HCT116 (cell line): ENCODE measurements at regions not wholly inside any gene's neighbourhood (a gene's known extent, or its start where the extent isn't known, plus 50 kb on each side); places are given as distances from the start of the nearest gene placed in this dataset.

Experiments
- ATAC-seq: fragments of 200-7000 bp; cut with Tn5 transposase; 2 replicates; pipeline ENCODE4 v1.9.1; 2020; ENCODE audit warnings: mild to moderate bottlenecking, moderate library complexity
- BruUV-seq: library from RNA; stranded (reverse); fragments of 400-500 nt; replicated peaks from 2 replicates; lab custom pipeline; 2021; lab: Mats Ljungman, UMichigan
- CTCF ChIA-PET: fragments of 300-600 bp; sonication (Branson Sonifier 250); formaldehyde crosslinking; loops from one replicate; lab custom pipeline; 2021; ENCODE audit warnings: antibody characterized with exemption; lab: Charles Lee
- POLR2A ChIA-PET: fragments of 300-600, 350-600 bp; sonication (Branson Sonifier 250); formaldehyde crosslinking; loops from one replicate; lab custom pipeline; 2021; ENCODE audit warnings: antibody characterized with exemption; lab: Charles Lee
- RAD21 ChIA-PET, 2 experiments: fragments of 300-600 bp; sonication (Branson Sonifier 250); formaldehyde crosslinking; loops; one replicate each; lab custom pipeline; 2023; ENCODE audit warnings: low total read pairs in 2 of 2; ENCODE audit not compliant: uncharacterized antibody in 2 of 2, unreplicated experiment in 2 of 2, low non-redundant PET in 1 of 2; lab: Charles Lee
- DNase-seq: peaks from one replicate; pipeline ENCODE4 v3.0.0-alpha.2; 2010; ENCODE audit warnings: low read depth, low spot score
- H2AFZ ChIP-seq: fragments of 200-600 bp; shearing (Covaris generic), sonication (generic); 2 replicates; pipeline ENCODE4 v1.6.1; 2017; ENCODE audit warnings: low read depth, mixed run types, mixed read lengths, antibody characterized with exemption, low read length; ENCODE audit not compliant: poor library complexity, severe bottlenecking
- H3K27ac ChIP-seq: 2 replicates; pipeline ENCODE4 v1.5.1; 2012; ENCODE audit warnings: low read depth, low read length
- H3K27me3 ChIP-seq: fragments of 200-600 bp; sonication (generic); 2 replicates; pipeline ENCODE4 v1.6.1; 2016; ENCODE audit warnings: mixed run types, low read length, mixed read lengths; ENCODE audit not compliant: insufficient read depth
- H3K36me3 ChIP-seq, 2 experiments: fragments of 200-500 bp in 1 of 2; fragments of 200-600 bp in 1 of 2; sonication (Bioruptor generic) in 1 of 2; sonication (generic) in 1 of 2; 2 replicates each; pipeline versions ENCODE4 v1.5.1 to v1.6.1; 2014 to 2016; ENCODE audit warnings: low read length in 2 of 2, inconsistent platforms in 1 of 2, mixed read lengths in 1 of 2, mixed run types in 1 of 2; ENCODE audit not compliant: insufficient read depth in 2 of 2, control insufficient read depth in 1 of 2
- H3K4me1 ChIP-seq, 2 experiments: fragments of 200-600 bp in 1 of 2; sonication (generic) in 1 of 2; 2 replicates each; pipeline versions ENCODE4 v1.5.1 to v1.6.1; 2012 to 2017; ENCODE audit warnings: low read length in 2 of 2, inconsistent platforms in 1 of 2, mild to moderate bottlenecking in 1 of 2, mixed read lengths in 1 of 2, mixed run types in 1 of 2, moderate library complexity in 1 of 2; ENCODE audit not compliant: insufficient read depth in 2 of 2, control insufficient read depth in 1 of 2
- H3K4me2 ChIP-seq: fragments of 200-600 bp; sonication (generic); 2 replicates; pipeline ENCODE4 v1.6.1; 2017; ENCODE audit warnings: mixed run types, low read length, mixed read lengths
- H3K4me3 ChIP-seq, 2 experiments: fragments of 200-600 bp in 1 of 2; sonication (generic) in 1 of 2; replicated peaks in 1 of 2; 2 replicates each; pipeline ENCODE4 v1.5.1; 2011 to 2016; ENCODE audit warnings: low read length in 2 of 2, control low read depth in 1 of 2, low read depth in 1 of 2, mild to moderate bottlenecking in 1 of 2, mixed read lengths in 1 of 2, mixed run types in 1 of 2
- H3K79me2 ChIP-seq: fragments of 200-600 bp; sonication (generic); 2 replicates; pipeline ENCODE4 v1.6.1; 2017; ENCODE audit warnings: mild to moderate bottlenecking, mixed run types, low read length, moderate library complexity, mixed read lengths; ENCODE audit not compliant: insufficient read depth
- H3K9ac ChIP-seq: fragments of 200-600 bp; sonication (generic); 2 replicates; pipeline ENCODE4 v1.6.1; 2016; ENCODE audit warnings: low read length, mixed read lengths
- H3K9me2 ChIP-seq: fragments of 200-600 bp; sonication (generic), shearing (Covaris generic); 2 replicates; pipeline ENCODE4 v1.6.1; 2017; ENCODE audit warnings: mixed run types, mild to moderate bottlenecking, moderate library complexity; ENCODE audit not compliant: insufficient read depth
- H3K9me3 ChIP-seq, 2 experiments: fragments of 200-500 bp in 1 of 2; fragments of 200-600 bp in 1 of 2; sonication (Bioruptor generic) in 1 of 2; sonication (generic) in 1 of 2; 2 replicates each; pipeline ENCODE4 v1.6.1; 2014 to 2017; ENCODE audit warnings: low read length in 2 of 2, mixed read lengths in 2 of 2, inconsistent platforms in 1 of 2, low read depth in 1 of 2, mild to moderate bottlenecking in 1 of 2, mixed run types in 1 of 2, moderate library complexity in 1 of 2; ENCODE audit not compliant: control insufficient read depth in 1 of 2, insufficient read depth in 1 of 2
- H4K20me1 ChIP-seq: fragments of 200-600 bp; sonication (generic), shearing (Covaris generic); 2 replicates; pipeline ENCODE4 v1.6.1; 2017; ENCODE audit warnings: mixed run types, mild to moderate bottlenecking, moderate library complexity; ENCODE audit not compliant: insufficient read depth
- JUND ChIP-seq: IDR thresholded peaks from 2 replicates; pipeline ENCODE4 v1.6.1; 2012
- POLR2AphosphoS5 ChIP-seq: IDR thresholded peaks from 2 replicates; pipeline ENCODE4 v1.6.1; 2011; ENCODE audit warnings: mild to moderate bottlenecking, low read depth, low read length, moderate library complexity
- SIN3A ChIP-seq: IDR thresholded peaks from 2 replicates; pipeline ENCODE4 v1.6.1; 2012; ENCODE audit warnings: low read depth
- intact Hi-C: fragments of 100-400 bp; cut with micrococcal nuclease; formaldehyde crosslinking; loops from 2 replicates; pipeline ENCODE4 v1.10.0; 2022
- TF ChIP-seq, protein P1 (sequence below), 3 experiments: fragments of 200-600 bp in 1 of 3; sonication (generic) in 1 of 3; IDR thresholded peaks in 2 of 3; conservative IDR thresholded peaks in 1 of 3; 2 replicates each; pipeline ENCODE4 v1.5.1; 2012 to 2017; ENCODE audit warnings: low read depth in 2 of 3, low read length in 2 of 3, antibody characterized with exemption in 1 of 3, borderline replicate concordance in 1 of 3, control low read depth in 1 of 3, mild to moderate bottlenecking in 1 of 3, mixed read lengths in 1 of 3, mixed run types in 1 of 3, moderate library complexity in 1 of 3; ENCODE audit not compliant: insufficient read depth in 1 of 3
- TF ChIP-seq, protein P2 (sequence below): IDR thresholded peaks from 2 replicates; pipeline ENCODE4 v1.6.1; 2011; ENCODE audit warnings: mild to moderate bottlenecking, low read length, moderate library complexity; ENCODE audit not compliant: insufficient replicate concordance; ENCODE audit errors: extremely low read depth

DNA sequence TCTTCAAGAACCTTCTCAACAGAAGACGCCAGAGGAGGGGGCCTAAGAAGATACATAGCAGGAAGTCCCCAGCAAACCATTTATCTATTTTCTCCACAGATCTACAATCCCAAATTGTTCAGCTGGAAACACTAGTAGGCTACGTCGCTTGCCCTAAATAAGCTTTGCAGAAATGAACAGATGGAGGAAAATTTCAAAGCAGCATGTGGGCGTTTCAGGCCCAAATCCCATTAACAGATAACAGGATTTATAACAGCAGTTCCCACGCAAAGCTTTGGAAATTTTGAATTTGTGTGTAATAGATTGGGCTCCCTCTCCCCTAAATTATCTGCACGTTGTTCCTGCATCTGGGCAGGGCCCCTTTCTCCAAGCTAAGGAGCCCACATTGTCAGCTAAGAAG is 60.6 kb upstream of the FRMD4A start:
- H3K9ac ChIP-seq, result no peak overlapping the region
- TF ChIP-seq JUND (no peak), SIN3A (no peak), POLR2AphosphoS5 (no peak)
- TF ChIP-seq, protein P1, sequence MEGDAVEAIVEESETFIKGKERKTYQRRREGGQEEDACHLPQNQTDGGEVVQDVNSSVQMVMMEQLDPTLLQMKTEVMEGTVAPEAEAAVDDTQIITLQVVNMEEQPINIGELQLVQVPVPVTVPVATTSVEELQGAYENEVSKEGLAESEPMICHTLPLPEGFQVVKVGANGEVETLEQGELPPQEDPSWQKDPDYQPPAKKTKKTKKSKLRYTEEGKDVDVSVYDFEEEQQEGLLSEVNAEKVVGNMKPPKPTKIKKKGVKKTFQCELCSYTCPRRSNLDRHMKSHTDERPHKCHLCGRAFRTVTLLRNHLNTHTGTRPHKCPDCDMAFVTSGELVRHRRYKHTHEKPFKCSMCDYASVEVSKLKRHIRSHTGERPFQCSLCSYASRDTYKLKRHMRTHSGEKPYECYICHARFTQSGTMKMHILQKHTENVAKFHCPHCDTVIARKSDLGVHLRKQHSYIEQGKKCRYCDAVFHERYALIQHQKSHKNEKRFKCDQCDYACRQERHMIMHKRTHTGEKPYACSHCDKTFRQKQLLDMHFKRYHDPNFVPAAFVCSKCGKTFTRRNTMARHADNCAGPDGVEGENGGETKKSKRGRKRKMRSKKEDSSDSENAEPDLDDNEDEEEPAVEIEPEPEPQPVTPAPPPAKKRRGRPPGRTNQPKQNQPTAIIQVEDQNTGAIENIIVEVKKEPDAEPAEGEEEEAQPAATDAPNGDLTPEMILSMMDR (IDR thresholded peaks at IDR 0.05 in 2 of 3, conservative IDR thresholded peaks at IDR 0.05 in 1 of 3; ENCODE audit: borderline replicate concordance in 1 of 3, insufficient read depth in 1 of 3, low read depth in 2 of 3, low read length in 2 of 3), result no peak
- TF ChIP-seq, protein P2, sequence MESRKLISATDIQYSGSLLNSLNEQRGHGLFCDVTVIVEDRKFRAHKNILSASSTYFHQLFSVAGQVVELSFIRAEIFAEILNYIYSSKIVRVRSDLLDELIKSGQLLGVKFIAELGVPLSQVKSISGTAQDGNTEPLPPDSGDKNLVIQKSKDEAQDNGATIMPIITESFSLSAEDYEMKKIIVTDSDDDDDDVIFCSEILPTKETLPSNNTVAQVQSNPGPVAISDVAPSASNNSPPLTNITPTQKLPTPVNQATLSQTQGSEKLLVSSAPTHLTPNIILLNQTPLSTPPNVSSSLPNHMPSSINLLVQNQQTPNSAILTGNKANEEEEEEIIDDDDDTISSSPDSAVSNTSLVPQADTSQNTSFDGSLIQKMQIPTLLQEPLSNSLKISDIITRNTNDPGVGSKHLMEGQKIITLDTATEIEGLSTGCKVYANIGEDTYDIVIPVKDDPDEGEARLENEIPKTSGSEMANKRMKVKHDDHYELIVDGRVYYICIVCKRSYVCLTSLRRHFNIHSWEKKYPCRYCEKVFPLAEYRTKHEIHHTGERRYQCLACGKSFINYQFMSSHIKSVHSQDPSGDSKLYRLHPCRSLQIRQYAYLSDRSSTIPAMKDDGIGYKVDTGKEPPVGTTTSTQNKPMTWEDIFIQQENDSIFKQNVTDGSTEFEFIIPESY, result no peak
- DNase-seq (no peak), ATAC-seq (no peak)
- H3K27ac ChIP-seq, result no peak overlapping the region
- H2AFZ ChIP-seq, result no peak overlapping the region
- no peaks in the 10 kb centered on the region for H4K20me1 ChIP-seq
- no peaks in the 10 kb centered on the region for H3K9me3 ChIP-seq
- H3K4me3 ChIP-seq, result no peak overlapping the region
- BruUV-seq, result no TSS peak
- no peaks in the 10 kb centered on the region for H3K36me3 ChIP-seq
- CTCF ChIA-PET, result no interaction called here
- RAD21 ChIA-PET, result no interaction called here
- POLR2A ChIA-PET, result no interaction called here
- intact Hi-C loops, result loop anchor here (10.0 kb wide), 1 partner anchor 433 kb away; no protein-coding TSS in a partner anchor
- peaks cover under 1% of the 10 kb centered on the region in 2 experiments; a peak in 3 of 4 replicates for H3K4me1 ChIP-seq
- H3K27me3 ChIP-seq, result peaks cover 11% of the 10 kb centered on the region
- H3K4me2 ChIP-seq, result no peak overlapping the region
- H3K9me2 ChIP-seq, result no peaks in the 10 kb centered on the region
- no peaks in the 10 kb centered on the region for H3K79me2 ChIP-seq
